Activated CD8-positive, alpha-beta memory T cell treated with anti-CD3 and anti-CD28 coated beads, Interleukin-2, amount 10 ng/mL, durations not matched to agents 7 days and 5 days (primary cell): ENCODE measurements at regions not wholly inside any gene's neighbourhood (a gene's known extent, or its start where the extent isn't known, plus 50 kb on each side); places are given as distances from the start of the nearest gene placed in this dataset.
"Not testable (repeated sequence)": the region's sequence is repeated elsewhere in the genome, so short reads cannot be mapped to it uniquely, and the experiment has no call there.

ENCODE experiments used
- ATAC-seq: fragments of 150-1000 bp; cut with Tn5 transposase; one replicate; pipeline ENCODE4 v1.10.0; 2021; ENCODE audit warnings: moderate library complexity
- CTCF ChIA-PET: fragments of 350-600 bp; sonication (Branson Sonifier 250); formaldehyde crosslinking; loops from one replicate; lab custom pipeline; 2021; ENCODE audit warnings: antibody characterized with exemption; lab: Charles Lee
- DNase-seq: peaks from one replicate; pipeline ENCODE4 v3.0.0-alpha.2; 2020
- H3K27ac Mint-ChIP-seq: one replicate; pipeline ENCODE4 v1.8.0; 2021; ENCODE audit warnings: mild to moderate bottlenecking, mixed read lengths
- H3K27me3 Mint-ChIP-seq: one replicate; pipeline ENCODE4 v1.8.0; 2021; ENCODE audit warnings: mixed read lengths
- H3K36me3 Mint-ChIP-seq: one replicate; pipeline ENCODE4 v1.8.0; 2021; ENCODE audit warnings: mild to moderate bottlenecking, mixed read lengths
- H3K4me1 Mint-ChIP-seq: one replicate; pipeline ENCODE4 v1.8.0; 2021; ENCODE audit warnings: mixed read lengths
- H3K4me3 Mint-ChIP-seq: one replicate; pipeline ENCODE4 v1.8.0; 2021; ENCODE audit warnings: mild to moderate bottlenecking, moderate library complexity, mixed read lengths
- H3K9me3 Mint-ChIP-seq: one replicate; pipeline ENCODE4 v1.8.0; 2022; ENCODE audit warnings: low read depth, mixed read lengths

DNA sequence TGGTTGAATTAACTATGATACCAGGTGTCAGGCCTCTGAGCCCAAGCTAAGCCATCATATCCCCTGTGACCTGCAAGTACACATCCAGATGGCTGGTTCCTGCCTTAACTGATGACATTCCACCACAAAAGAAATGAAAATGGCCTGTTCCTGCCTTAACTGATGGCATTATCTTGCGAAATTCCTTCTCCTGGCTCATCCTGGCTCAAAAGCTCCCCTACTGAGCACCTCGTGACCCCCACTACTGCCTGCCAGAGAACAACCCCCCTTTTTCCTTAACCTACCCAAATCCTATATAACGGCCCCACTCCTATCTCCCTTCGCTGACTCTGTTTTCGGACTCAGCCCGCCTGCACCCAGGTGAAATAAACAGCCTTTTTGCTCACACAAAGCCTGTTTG is 1671.4 kb downstream of the C4orf33 start:
- H3K9me3 Mint-ChIP-seq, ATAC-seq, CTCF ChIA-PET: not testable (repeated sequence)

DNA sequence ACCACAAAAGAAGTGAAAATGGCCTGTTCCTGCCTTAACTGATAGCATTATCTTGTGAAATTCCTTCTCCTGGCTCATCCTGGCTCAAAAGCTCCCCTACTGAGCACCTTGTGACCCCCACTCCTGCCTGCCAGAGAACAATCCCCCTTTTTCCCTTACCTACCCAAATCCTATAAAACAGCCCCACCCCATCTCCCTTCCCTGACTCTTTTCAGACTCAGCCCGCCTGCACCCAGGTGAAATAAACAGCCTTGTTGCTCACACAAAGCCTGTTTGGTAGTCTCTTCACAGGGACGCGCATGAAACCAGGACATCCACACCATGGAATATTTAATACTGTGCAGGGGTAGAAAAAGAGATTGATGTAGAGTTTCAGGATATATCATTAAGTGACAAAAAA is 1677.0 kb downstream of the C4orf33 start:
- CTCF ChIA-PET, H3K36me3 Mint-ChIP-seq, H3K9me3 Mint-ChIP-seq, H3K4me1 Mint-ChIP-seq, H3K27me3 Mint-ChIP-seq, DNase-seq, H3K4me3 Mint-ChIP-seq, H3K27ac Mint-ChIP-seq, ATAC-seq: not testable (repeated sequence)

More for the DNA sequence above, 1671.4 kb downstream of the C4orf33 start:
- not testable (repeated sequence) for H3K36me3 Mint-ChIP-seq, H3K4me1 Mint-ChIP-seq, H3K27ac Mint-ChIP-seq, DNase-seq, H3K27me3 Mint-ChIP-seq, H3K4me3 Mint-ChIP-seq

DNA sequence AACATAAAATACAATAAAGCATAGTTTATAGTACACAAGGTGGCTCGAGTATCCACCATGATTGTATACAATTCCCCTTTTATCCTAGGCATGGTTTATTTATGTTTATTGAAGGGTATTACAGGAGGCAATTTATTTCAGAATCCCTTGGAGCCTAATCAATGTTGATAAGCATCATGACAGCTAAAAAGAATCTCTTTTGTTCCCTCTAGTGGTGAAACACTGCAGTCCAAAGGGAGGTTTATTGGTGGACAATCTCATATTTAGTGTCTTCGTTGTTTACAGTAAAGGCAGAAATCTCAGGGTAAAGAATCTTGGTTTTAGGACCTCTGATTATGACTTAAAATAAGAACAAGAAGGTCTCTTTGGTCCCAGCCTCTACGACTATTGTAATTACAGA is 1712.5 kb downstream of the C4orf33 start:
- Mint-ChIP-seq H3K36me3 (no peaks in the 10 kb centered on the region), H3K4me3 (no peak overlapping the region), H3K27me3 (no peaks in the 10 kb centered on the region), H3K4me1 (no peaks in the 10 kb centered on the region), H3K27ac (no peak overlapping the region), H3K9me3 (peaks cover 13% of the 10 kb centered on the region)
- CTCF ChIA-PET, result no interaction called here
- ATAC-seq, result no peak
- no peak for DNase-seq

DNA sequence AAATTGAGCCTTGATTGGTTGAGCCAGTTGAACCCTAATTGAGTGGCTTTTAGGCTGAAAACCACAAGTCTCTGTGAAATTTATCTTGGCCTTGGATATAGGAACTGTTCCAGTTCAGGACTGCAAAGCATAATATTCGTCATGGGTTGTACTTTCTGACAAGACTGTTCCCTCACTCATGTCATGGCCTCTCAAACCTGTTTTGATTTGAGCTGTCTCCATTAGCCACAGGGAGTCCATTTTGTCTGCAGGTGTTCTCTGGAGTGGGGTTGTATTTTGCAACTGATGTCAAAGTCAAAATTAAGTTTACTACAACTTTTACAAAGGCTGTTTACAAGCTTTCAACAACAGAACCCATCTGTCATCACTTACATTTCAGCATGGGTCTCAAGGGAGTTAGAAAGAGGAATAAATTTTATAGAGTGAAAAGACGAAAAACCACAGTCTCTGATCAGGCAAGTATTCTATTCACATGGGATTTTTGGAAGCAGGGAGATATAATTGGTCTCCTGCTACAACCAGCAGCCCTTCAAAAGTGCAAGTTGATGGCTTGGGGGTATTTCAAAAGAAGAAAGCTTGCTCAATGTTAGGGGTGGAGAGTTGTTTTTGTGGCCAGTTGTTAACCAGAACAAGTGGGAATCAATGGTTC is 1716.3 kb downstream of the C4orf33 start:
- Mint-ChIP-seq H3K4me3 (no peak overlapping the region), H3K9me3 (no peaks in the 10 kb centered on the region), H3K27me3 (no peaks in the 10 kb centered on the region), H3K27ac (no peak overlapping the region), H3K36me3 (no peaks in the 10 kb centered on the region), H3K4me1 (no peaks in the 10 kb centered on the region)
- ATAC-seq (no peak), DNase-seq (no peak)
- CTCF ChIA-PET, result no interaction called here

DNA sequence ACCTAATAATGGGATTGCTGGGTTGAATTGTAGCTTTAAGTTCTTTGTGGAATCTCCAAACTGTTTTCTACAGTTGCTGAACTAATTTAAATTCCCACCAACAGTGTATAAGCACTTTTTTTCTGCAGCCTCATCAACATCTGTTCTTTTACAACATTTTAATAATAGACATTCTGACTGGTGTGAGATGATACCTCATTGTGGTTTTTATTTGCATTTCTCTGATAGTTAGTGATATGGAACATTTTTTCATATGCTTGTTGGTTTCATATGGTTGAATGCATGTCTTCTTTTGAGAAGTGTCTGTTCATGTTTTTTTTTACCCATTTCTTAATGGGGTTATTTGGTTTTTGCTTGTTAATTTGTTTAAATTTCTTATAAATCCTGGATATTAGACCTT is 1718.9 kb downstream of the C4orf33 start:
- no peak overlapping the region for H3K4me3 Mint-ChIP-seq
- no peaks in the 10 kb centered on the region for H3K27me3 Mint-ChIP-seq
- H3K9me3 Mint-ChIP-seq, result no peaks in the 10 kb centered on the region
- H3K4me1 Mint-ChIP-seq, result no peaks in the 10 kb centered on the region
- ATAC-seq, result no peak
- H3K27ac Mint-ChIP-seq, result no peak overlapping the region
- H3K36me3 Mint-ChIP-seq, result no peaks in the 10 kb centered on the region
- CTCF ChIA-PET, result no interaction called here
- no peak for DNase-seq

DNA sequence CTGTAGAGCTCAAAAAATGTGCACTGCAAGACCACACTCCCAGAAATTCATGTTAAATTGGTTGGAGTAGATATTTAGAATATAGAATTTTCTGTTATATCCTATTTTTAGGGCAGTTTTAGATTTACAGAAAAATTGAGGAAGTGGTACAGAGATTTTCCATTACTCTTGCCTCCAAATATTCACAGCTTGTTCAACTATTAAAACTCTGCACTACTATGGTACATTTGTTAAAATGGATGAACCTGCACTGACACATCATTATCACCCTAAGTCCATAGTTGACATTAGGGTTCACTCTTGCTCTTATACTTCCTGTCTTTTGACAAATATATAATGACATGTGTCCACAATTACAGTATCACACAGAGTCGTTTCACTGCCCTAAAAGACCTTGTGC is 1724.5 kb downstream of the C4orf33 start:
- no peak for DNase-seq
- no peak overlapping the region for H3K27ac Mint-ChIP-seq
- CTCF ChIA-PET, result no interaction called here
- peaks cover 6% of the 10 kb centered on the region for H3K9me3 Mint-ChIP-seq
- ATAC-seq, result no peak
- H3K36me3 Mint-ChIP-seq, result no peaks in the 10 kb centered on the region
- H3K4me1 Mint-ChIP-seq, result no peaks in the 10 kb centered on the region
- no peaks in the 10 kb centered on the region for H3K27me3 Mint-ChIP-seq
- no peak overlapping the region for H3K4me3 Mint-ChIP-seq

DNA sequence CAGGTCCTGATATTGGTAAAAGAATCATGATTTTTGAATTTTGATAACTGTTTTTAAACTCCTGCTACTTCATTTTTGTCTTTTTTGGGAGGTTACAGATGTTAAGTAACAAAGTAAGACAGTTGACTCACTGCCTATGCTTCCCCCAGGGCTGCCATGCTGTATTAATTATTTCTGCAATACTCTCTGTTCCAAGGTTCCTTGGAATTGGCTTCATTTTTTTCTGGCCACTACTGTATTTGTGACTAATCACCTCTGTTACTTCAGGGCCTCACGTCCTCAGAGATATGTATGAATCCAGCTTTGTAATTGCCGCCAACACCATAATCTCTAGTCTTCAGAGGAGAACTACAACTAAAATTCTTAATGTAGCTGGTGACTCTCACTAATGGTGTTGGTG is 1729.3 kb downstream of the C4orf33 start:
- Mint-ChIP-seq H3K36me3 (no peaks in the 10 kb centered on the region), H3K27ac (no peak overlapping the region), H3K4me3 (no peak overlapping the region), H3K27me3 (no peaks in the 10 kb centered on the region), H3K9me3 (peaks cover 10% of the 10 kb centered on the region), H3K4me1 (no peaks in the 10 kb centered on the region)
- ATAC-seq, result no peak
- CTCF ChIA-PET, result no interaction called here
- DNase-seq, result no peak

DNA sequence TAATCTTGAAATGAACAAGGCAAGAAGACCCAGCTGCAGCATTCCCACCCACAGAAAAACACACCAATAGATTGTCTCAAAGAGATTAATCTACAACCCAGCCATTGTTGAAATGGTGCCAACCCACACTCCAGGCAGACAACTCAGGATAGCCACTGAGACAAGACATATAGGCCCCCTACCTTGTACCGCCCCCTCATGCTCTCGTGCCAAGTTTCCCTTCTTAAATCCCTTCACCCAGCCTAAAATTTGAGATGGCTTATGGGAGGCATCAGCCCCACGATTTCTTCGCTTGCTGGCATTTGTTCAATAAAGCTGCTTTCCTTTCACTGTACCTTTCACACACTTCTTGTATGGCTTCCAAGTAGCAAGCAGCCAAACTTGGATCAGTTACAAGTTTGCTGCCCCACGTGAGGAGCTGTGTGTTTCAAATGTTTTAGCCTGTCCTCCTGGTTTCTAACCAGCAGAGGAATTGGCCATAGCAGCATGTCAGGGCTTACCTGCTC is 1754.1 kb downstream of the C4orf33 start:
- Mint-ChIP-seq H3K4me3 (no peak overlapping the region), H3K36me3 (no peaks in the 10 kb centered on the region), H3K9me3 (peaks cover 2% of the 10 kb centered on the region), H3K27me3 (no peaks in the 10 kb centered on the region), H3K27ac (no peak overlapping the region), H3K4me1 (no peaks in the 10 kb centered on the region)
- no peak for DNase-seq
- CTCF ChIA-PET, result no interaction called here
- ATAC-seq, result no peak

DNA sequence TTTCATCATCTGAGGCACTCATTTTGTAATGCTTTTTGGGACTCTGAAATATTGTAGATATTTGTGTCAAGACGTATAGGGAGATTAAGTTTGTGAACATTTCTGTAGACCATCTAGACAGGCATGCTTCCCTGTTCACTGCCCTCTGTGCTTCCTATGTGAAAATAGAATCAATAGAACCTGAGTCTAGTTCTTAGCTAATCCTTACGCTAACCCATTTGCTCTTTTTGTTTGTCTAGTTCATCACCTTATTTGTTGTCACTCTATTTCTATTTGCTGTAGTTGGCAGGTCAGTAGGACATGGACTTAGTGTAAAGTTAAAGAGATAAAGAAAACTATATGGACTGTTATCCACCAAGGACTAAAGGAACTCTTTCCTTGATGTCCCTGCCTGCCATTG is 1755.2 kb downstream of the C4orf33 start:
- Mint-ChIP-seq H3K27me3 (no peaks in the 10 kb centered on the region), H3K4me3 (no peak overlapping the region), H3K36me3 (no peaks in the 10 kb centered on the region), H3K27ac (no peak overlapping the region), H3K4me1 (no peaks in the 10 kb centered on the region), H3K9me3 (peaks cover 7% of the 10 kb centered on the region)
- DNase-seq, result no peak
- CTCF ChIA-PET, result no interaction called here
- no peak for ATAC-seq

DNA sequence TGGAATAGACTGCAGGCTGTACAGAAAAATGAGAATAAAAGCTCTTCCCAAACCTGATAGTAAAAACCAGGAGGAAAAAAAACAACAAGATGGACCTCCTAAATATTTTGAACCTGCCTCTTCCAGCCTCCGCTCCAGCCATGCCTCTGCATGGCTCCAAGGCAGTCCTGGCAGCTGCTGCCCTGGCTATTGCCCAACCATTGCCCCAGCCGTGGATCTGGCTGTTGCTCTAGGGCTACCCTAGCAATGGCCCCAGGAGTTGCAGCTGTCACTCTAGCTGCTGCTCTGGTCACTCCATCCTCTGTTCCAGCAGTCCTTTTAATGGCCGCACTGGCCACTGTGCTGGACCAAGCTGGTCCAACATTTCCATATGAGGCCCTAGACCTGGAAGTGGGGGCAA is 1756.0 kb downstream of the C4orf33 start:
- CTCF ChIA-PET, result no interaction called here
- DNase-seq, result no peak
- Mint-ChIP-seq H3K4me1 (no peaks in the 10 kb centered on the region), H3K9me3 (peaks cover 10% of the 10 kb centered on the region), H3K27ac (no peak overlapping the region), H3K36me3 (no peaks in the 10 kb centered on the region), H3K27me3 (no peaks in the 10 kb centered on the region), H3K4me3 (no peak overlapping the region)
- ATAC-seq, result no peak

DNA sequence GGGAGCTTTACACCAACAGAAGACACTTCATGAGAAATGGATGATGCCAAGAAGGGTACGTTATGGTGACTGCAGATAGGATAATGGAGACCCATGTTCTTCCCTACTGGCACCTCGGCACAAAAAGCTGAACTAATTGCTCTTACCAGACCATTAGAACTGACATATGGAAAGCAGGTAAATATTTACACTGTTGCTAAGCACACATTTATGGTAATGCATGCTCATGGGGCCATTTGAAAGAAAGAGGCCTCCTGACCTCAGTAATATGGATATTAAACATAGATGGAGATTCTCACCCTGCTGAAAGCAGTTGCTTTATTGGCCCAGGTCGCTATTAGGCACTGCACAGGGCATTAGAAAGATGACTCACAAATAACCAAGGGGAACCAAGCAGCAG is 1759.6 kb downstream of the C4orf33 start:
- Mint-ChIP-seq H3K4me1 (no peaks in the 10 kb centered on the region), H3K27ac (no peak overlapping the region), H3K27me3 (no peaks in the 10 kb centered on the region), H3K9me3 (peaks cover 13% of the 10 kb centered on the region), H3K36me3 (no peaks in the 10 kb centered on the region), H3K4me3 (no peak overlapping the region)
- CTCF ChIA-PET, result no interaction called here
- DNase-seq, result no peak
- ATAC-seq, result no peak

DNA sequence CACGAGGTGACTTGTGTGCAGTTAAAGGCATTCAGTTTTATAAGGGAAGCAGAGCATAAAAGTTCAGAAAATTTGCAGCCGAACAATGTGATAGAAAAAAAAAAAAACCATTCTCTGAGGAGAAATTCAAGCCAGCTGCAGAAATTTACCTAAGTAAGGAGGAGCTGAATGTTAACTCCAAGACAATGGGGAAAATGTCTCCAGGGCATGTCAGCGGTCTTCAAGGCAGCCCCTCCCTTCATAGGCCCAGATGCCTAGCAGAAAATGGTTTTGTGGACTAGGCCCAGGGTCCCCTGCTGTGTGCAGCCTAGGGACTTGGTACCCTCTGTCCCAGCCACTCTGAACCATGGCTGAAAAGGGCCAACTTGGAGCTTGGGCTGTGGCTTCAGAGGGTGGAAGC is 1764.0 kb downstream of the C4orf33 start:
- H3K4me3 Mint-ChIP-seq, result no peak overlapping the region
- CTCF ChIA-PET, result no interaction called here
- no peak overlapping the region for H3K27ac Mint-ChIP-seq
- H3K36me3 Mint-ChIP-seq, result no peaks in the 10 kb centered on the region
- H3K4me1 Mint-ChIP-seq, result no peaks in the 10 kb centered on the region
- ATAC-seq, result no peak
- H3K27me3 Mint-ChIP-seq, result no peaks in the 10 kb centered on the region
- DNase-seq, result no peak
- H3K9me3 Mint-ChIP-seq, result peaks cover 13% of the 10 kb centered on the region

DNA sequence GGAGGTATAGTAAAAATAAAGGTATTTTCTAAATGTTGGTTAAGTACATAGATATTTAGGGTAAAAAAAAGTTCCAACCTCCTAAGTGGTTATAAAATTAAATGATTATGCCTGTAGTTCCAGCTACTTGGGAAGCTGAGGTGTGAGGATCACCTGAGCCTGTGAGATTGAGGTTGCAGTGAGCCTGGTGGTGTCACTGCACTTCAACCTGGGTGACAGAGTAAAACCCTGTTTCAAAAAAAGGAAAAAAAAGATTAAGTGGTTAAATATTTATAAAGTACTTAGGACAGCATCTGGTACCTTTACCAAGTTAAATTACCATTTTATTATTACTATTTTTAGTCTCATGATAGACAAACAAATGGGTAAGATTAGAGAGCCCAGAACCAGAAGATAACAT is 1801.0 kb downstream of the C4orf33 start:
- CTCF ChIA-PET, result no interaction called here
- H3K27ac Mint-ChIP-seq, result no peak overlapping the region
- no peak for ATAC-seq
- no peaks in the 10 kb centered on the region for H3K4me1 Mint-ChIP-seq
- H3K27me3 Mint-ChIP-seq, result no peaks in the 10 kb centered on the region
- H3K36me3 Mint-ChIP-seq, result no peaks in the 10 kb centered on the region
- no peak overlapping the region for H3K4me3 Mint-ChIP-seq
- no peak for DNase-seq
- H3K9me3 Mint-ChIP-seq, result peaks cover 6% of the 10 kb centered on the region

DNA sequence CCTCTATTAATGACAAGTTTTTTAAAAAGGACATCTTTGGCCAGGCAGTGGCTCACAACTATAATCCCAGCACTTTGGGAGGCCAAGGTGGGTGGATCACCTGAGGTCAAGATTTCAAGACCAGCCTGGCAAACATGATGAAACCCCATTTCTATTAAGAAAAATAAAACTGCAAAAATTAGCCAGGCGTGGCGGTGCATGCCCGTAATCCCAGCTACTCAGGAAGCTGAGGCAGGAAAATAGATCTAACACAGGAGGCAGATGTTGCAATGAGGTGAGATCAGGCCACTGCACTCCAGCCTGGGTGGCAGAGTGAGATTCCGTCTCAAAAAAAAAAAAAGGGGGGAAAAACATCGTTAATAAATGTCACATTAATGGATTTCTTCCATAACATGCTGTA is 1805.4 kb downstream of the C4orf33 start:
- H3K27me3 Mint-ChIP-seq, result no peaks in the 10 kb centered on the region
- no peak overlapping the region for H3K27ac Mint-ChIP-seq
- no peaks in the 10 kb centered on the region for H3K4me1 Mint-ChIP-seq
- CTCF ChIA-PET, result no interaction called here
- no peak for DNase-seq
- no peaks in the 10 kb centered on the region for H3K9me3 Mint-ChIP-seq
- no peaks in the 10 kb centered on the region for H3K36me3 Mint-ChIP-seq
- no peak overlapping the region for H3K4me3 Mint-ChIP-seq
- no peak for ATAC-seq

DNA sequence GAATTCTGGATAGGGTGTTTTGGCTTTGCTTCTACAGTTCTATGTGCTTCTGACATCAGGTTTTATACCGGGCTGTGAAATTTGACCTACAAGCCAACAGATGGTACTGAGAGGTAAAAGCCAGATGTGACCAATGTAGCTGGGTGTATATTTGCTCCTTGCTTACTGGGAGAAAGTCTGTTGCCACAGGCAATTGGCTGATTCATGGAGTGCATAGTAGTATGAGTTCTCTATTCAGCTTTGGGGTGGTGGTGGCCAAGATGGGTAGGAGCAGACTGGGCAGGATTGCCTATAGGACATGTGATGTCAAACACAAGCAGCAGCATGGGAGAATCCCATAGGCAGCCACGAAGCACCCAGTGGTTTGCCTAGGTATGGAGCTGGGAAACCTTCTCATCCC is 1827.0 kb downstream of the C4orf33 start:
- Mint-ChIP-seq H3K27me3 (no peaks in the 10 kb centered on the region), H3K4me3 (no peak overlapping the region), H3K36me3 (no peaks in the 10 kb centered on the region), H3K9me3 (no peaks in the 10 kb centered on the region), H3K4me1 (no peaks in the 10 kb centered on the region), H3K27ac (no peak overlapping the region)
- ATAC-seq (no peak), DNase-seq (no peak)
- CTCF ChIA-PET, result no interaction called here
